ENCODE measurements at regions not wholly inside any gene's neighbourhood (a gene's known extent, or its start where the extent isn't known, plus 50 kb on each side); places are given as distances from the start of the nearest gene placed in this dataset.

- no peak for DNase-seq
Observed at GRCh38 chr13:95502216-95502615, 50.3 kb upstream of the CLDN10 start.
